GM21737 (cell line): ENCODE measurements at regions not wholly inside any gene's neighbourhood (a gene's known extent, or its start where the extent isn't known, plus 50 kb on each side); places are given as distances from the start of the nearest gene placed in this dataset.

Source experiments
- ATAC-seq: cut with Tn5 transposase; IDR thresholded peaks from one replicate; pipeline ENCODE4 v1.9.1; 2021; ENCODE audit warnings: mild to moderate bottlenecking, moderate library complexity; ENCODE audit not compliant: unreplicated experiment

- no peak for ATAC-seq
Observed at GRCh38 chr1:117678246-117678977, 72.6 kb downstream of the TENT5C start.

DNA sequence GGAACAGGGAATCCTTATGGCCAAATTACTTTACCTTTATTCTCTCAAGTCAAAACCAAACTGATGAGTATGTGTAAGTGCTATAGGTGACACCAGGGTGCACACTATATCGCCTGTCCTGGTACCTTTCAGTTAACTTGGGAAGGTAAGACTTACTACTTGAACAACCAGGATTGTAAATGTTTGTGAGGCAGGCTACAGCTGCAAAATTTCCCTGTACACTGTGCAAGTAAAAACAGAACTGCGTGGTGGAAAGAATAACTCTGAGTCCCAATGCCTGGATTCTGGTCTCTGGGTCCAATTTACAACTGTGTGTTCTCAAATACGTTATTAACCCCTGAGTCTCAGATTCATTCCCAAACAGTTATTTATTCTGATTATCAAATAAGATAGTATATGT lies 73.5 kb downstream of the TENT5C start:
- no peak for ATAC-seq

DNA sequence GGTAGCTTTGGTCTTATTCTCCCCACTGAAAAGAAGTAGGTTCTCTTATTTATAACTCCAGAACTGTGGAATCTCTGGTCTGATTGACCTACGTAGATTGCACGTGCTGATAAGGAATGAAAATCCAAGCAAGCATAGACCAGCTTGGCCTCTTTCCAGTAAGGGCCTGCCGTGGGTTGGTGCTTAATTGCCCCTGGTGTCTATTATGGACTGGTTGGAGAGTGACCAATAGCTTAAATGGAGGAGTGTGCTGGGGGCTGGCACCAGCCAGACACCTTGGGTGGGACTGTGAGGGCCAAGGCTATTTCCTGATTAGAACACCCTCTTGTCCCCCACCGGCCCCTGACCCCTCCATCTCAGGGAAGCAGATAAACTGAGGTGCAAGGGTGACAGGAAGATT lies 74.0 kb downstream of the TENT5C start:
- ATAC-seq: no peak

DNA sequence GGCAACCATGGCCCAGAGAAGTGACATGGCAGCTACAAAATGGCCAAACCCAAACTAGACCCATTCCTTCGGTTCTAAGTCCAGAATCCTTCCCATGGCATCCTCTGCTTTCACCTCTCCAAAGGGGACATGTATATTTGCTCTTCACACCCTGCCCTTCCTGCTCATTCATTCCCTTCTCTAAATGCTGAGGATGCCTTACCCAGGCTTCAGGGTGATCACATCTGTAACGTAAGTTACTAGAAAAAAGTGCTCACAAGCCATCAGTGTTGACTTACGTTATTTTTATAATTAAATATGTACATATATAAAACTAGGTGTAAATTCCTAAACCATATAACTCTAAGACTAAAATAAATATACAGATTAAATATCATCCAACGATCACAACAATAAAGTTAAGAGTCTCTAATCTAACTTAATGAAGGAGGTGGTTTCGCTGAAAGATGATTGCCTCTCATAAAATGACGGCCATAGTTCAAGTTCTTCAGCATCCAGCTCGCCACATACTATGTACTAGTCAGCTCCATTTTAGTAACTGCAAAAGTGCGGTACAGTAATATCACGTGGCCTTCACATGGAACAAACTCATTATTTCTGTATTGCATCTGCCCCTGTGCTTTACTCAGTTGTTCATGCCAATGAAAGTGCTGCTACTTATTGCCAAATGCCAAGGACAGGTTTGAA lies 74.6 kb downstream of the TENT5C start:
- ATAC-seq: no peak

DNA sequence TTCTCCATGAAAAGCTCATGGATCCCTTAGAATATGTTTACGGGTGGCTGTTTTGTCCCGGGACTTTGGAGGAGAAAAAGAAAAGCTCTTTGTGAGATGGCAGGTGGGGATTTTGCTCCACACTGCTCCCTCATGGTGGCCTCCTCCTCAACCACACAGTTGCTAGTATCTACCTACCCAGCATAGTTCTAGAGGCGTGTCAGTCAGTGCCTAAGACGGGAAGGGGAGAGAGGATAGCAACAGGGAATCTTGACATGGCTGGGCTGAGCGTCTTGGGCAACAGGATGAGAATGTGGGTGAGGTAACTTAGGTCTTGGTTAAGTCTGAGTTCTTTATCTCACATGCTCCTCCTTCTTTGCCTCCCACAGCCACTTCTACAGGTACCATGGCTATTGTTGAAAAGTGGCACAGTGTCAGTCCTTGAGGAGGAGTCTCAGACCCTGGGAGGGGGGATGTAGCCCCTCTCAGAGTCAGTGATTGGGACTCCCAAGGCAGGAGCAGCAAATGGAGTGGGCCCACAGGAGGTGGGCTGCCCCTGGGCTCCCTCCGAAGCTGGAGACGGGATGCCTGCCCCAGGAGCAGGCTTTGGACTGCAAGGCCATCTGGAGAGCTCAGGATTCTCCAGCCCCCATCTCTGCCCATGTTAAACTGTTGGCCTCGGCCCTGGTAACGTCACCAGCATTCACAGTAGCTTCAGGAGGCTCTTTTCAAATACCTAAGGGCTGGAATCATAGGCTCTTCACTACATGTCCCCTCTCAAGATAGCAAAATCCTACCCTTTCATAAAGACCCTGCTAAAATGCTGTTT lies 75.4 kb downstream of the TENT5C start:
- ATAC-seq: no peak

- ATAC-seq: no peak
Observed at GRCh38 chr1:117681901-117682250, 76.0 kb downstream of the TENT5C start.

- no peak for ATAC-seq
Observed at GRCh38 chr1:117682372-117682771, 76.5 kb downstream of the TENT5C start.

- no peak for ATAC-seq
Observed at GRCh38 chr1:117683571-117684285, 77.9 kb downstream of the TENT5C start.

GRCh38 chr1:117685936-117686806 lies 80.3 kb downstream of the TENT5C start:
- no peak for ATAC-seq

- ATAC-seq: no peak
Observed at GRCh38 chr1:117686907-117687306, 81.1 kb downstream of the TENT5C start.

DNA sequence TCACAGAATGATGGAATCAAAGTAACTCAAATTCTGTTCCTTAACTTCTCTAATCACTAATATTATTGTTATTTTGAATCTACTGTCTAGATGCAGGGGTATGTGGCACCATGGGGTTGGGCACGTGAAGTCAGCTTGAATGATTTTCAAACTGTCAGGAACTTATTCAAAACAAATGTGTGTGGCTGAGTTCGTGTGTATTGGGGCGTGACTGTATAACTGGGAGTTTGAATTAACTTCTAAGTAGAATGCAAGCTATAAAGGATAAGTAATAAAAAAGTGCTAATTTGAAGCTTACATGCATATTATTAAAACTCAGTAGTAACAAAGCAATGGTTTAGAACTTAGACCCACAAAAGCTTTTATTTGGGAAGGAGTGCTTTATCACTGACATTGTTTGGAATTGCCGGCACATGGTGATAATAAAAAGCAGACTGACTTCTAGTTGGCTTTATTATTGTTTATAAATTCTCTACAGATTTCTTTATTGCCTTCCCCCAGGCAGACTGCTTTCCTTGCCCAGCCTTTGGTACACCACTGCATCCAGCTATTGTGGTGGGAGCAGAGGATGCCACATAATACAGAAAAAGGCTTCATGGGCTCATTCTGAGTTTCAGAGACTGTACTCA lies 84.3 kb downstream of the TENT5C start:
- no peak for ATAC-seq

DNA sequence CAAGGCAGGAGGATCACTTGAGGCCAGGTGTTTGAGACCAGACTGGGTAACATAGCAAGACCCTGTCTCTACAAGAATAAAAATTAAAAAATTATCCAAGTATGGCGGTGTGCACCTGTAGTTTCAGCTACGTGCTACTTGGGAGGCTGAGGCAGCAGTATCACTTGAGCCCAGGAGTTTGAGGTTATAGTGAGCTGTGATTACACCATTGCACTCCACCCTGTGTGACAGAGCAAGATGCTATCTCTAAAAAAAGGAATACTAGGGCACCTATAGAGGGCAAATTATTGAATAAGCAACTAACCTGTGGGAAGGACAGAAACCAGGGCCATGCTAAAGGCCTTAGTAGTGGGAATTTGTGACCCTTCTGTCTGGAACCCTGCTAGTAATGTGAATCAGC lies 86.1 kb downstream of the TENT5C start:
- ATAC-seq: no peak

DNA sequence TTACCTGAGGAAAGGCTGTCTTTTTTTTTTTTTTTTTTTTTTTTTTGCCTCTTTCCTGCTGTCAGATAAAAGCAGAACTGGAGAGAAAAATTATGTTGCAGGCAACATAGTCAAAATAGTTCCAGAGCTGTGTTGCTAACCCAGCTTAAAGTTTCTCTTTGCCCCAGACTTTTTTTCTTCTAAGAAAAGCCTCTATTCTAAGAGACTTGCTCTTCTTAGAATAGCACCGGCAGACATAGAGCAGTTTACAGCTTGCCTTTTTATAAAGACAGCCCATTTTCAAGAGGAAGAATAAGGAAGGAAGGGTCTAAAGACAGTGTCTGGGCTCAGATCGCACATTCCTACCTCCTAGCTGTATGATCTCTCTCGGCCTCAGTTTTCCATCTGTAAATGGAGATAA lies 88.7 kb downstream of the TENT5C start:
- ATAC-seq: no peak

DNA sequence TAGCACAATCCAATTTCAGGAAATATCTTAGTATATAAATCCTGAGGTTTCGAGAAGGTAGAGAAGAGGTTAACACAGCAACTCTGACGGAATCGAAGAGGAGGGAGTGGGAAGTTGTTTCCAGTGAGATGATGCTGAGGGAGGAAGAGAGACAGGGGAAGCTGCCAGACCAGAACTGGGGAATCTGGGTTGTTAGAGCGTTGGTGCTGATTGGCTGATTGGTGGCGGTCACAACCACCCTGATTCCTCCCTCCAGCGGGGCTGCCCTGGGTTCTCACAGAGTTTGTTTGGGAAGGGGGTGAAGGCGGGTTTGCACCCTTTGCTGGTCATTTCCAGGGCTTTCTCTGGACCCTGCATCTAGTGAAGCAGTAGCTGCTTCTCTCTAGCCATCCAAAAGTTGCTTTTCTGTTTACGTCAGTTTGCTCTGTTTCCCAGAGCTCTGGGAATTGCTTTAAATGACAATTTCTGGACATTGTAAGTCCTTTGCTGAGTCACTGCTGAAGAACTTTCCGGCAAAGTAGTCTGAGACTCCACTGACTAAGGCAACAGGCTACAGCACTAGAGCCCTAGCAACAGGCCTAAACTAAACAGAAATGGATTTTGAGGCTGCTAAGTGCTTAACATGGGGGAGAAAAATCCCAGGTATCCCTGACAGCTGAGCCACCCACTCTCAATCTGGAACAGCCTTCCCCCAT lies 90.1 kb downstream of the TENT5C start:
- no peak for ATAC-seq

GRCh38 chr1:117696561-117696960 lies 90.7 kb downstream of the TENT5C start:
- no peak for ATAC-seq

- no peak for ATAC-seq
Observed at GRCh38 chr1:117697220-117697781, 91.5 kb downstream of the TENT5C start.

DNA sequence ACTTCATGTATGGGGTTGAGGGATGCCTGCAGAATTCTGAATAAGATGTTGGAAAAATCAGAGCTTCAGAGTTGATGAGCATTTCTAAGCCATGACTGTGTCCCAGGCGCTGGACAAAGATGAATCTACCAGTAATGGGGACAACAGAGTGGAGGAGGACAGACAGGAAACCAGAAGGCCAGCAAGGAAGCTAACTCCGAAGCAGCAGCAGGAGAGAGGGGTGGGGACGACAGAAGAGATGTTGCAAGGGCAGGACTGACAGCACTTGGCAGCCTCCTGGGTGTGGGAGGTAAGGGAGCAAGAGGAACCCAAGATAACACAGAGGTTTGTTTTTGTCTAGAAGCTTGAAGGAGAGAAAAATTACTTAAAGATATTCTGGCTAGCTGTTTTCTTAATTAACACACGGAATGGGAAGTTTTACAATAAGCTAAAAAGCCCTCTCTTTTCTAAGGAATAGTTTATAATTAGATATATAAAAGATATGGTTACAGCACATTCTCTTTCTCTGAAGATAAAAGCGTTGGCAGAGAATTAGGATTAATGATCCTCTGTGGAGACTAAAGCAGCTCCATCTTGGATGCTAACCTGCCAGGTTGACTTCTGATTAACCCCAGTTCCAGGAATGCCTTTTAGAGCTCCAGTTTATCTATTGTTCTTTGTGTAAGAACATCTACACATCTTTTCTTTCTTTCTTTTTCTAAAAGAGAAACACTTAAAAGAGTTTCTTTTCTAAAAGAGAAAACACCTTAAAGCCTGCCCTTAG lies 92.7 kb downstream of the TENT5C start:
- ATAC-seq: no peak

GRCh38 chr1:117699953-117700352 lies 94.1 kb downstream of the TENT5C start:
- ATAC-seq: no peak
